Spleen (tissue), 11 donors: ENCODE measurements at regions not wholly inside any gene's neighbourhood (a gene's known extent, or its start where the extent isn't known, plus 50 kb on each side); places are given as distances from the start of the nearest gene placed in this dataset.

ENCODE experiments used
- DNase-seq: peaks from one replicate; pipeline ENCODE4 v3.0.0-alpha.2; 2020
- H3K27ac ChIP-seq, 8 donors: fragments of 200-600 bp; sonication (generic) in 7 of 8; 1 replicate in 4 of 8; 2 replicates in 4 of 8; pipeline versions ENCODE4 v1.5.0 to v1.8.0; 2016 to 2021; ENCODE audit warnings: inconsistent platforms in 4 of 8, mild to moderate bottlenecking in 4 of 8, moderate library complexity in 1 of 8
- H3K27me3 ChIP-seq, 7 donors: fragments of 200-600 bp; sonication (generic) in 6 of 7; replicated peaks in 1 of 7; 1 replicate in 4 of 7; 2 replicates in 3 of 7; pipeline versions ENCODE4 v1.5.0 to v1.8.0; 2016 to 2021; ENCODE audit warnings: inconsistent platforms in 3 of 7, mild to moderate bottlenecking in 1 of 7
- H3K36me3 ChIP-seq, 6 donors: fragments of 200-600 bp; sonication (generic) in 5 of 6; 1 replicate in 4 of 6; 2 replicates in 2 of 6; pipeline versions ENCODE4 v1.5.0 to v1.8.0; 2016 to 2021; ENCODE audit warnings: inconsistent platforms in 2 of 6
- H3K4me1 ChIP-seq, 6 donors: fragments of 200-600 bp; sonication (generic) in 5 of 6; 1 replicate in 3 of 6; 2 replicates in 3 of 6; pipeline versions ENCODE4 v1.5.0 to v1.8.0; 2016 to 2021; ENCODE audit warnings: inconsistent platforms in 3 of 6
- H3K4me3 ChIP-seq, 8 donors: fragments of 200-600 bp; sonication (generic) in 7 of 8; 1 replicate in 4 of 8; 2 replicates in 4 of 8; pipeline versions ENCODE4 v1.5.0 to v1.8.0; 2016 to 2021; ENCODE audit warnings: inconsistent platforms in 4 of 8, mild to moderate bottlenecking in 4 of 8, moderate library complexity in 2 of 8
- H3K9me3 ChIP-seq, 8 donors: fragments of 200-600 bp; sonication (generic) in 7 of 8; 1 replicate in 4 of 8; 2 replicates in 4 of 8; pipeline versions ENCODE4 v1.5.0 to v1.8.0; 2016 to 2021; ENCODE audit warnings: inconsistent platforms in 4 of 8
- POLR2A ChIP-seq, 3 donors: fragments of 450-650 bp; IDR thresholded peaks; one replicate each; pipeline ENCODE4 v1.5.1; 2017; ENCODE audit warnings: antibody characterized with exemption in 3 of 3, mild to moderate bottlenecking in 1 of 3
- POLR2AphosphoS5 ChIP-seq, 3 donors: sonication (generic); formaldehyde crosslinking; IDR thresholded peaks; one replicate each; pipeline ENCODE4 v1.5.1; 2017; ENCODE audit warnings: antibody characterized with exemption in 3 of 3
- WGBS, 5 donors: extraction: QIAGEN DNeasy Blood & Tissue Kit in 3 of 5; methylation state at CpG; one replicate each; pipeline versions ENCODE4 v1.1.5 to v1.1.7; 2013 to 2018; 5-methylcytosine and 5-hydroxymethylcytosine counted together
- intact Hi-C: fragments of 100-400 bp; cut with DNase I; formaldehyde crosslinking; loops from one replicate; pipeline ENCODE4 v1.15.0; 2023; ENCODE audit warnings: low total_unique reads
- TF ChIP-seq, protein P1 (sequence below), 11 experiments: fragments of 200-600 bp in 7 of 11; fragments of 450-650 bp in 4 of 11; sonication (generic) in 4 of 11; IDR thresholded peaks in 8 of 11; conservative IDR thresholded peaks in 3 of 11; 1 replicate in 7 of 11; 2 replicates in 4 of 11; pipeline versions ENCODE4 v1.4.0 to v1.8.0; 2016 to 2021; ENCODE audit warnings: antibody characterized with exemption in 11 of 11, inconsistent platforms in 4 of 11, mild to moderate bottlenecking in 1 of 11
- donor health status: healthy with polysubstance abuse.
- donor health status: DM: no; HTN: no; CAD: no; lungs with moderate emphysema.
- donor health status: DM: no; HTN: no; CAD: no.
- donor health status: Bipolar disorder and iron deficiency.
- donor health status: healthy.
- donor health status: DM: no; HTN: no; CAD: no.
- donor health status: DM: yes; HTN: yes; CAD: no.

DNA sequence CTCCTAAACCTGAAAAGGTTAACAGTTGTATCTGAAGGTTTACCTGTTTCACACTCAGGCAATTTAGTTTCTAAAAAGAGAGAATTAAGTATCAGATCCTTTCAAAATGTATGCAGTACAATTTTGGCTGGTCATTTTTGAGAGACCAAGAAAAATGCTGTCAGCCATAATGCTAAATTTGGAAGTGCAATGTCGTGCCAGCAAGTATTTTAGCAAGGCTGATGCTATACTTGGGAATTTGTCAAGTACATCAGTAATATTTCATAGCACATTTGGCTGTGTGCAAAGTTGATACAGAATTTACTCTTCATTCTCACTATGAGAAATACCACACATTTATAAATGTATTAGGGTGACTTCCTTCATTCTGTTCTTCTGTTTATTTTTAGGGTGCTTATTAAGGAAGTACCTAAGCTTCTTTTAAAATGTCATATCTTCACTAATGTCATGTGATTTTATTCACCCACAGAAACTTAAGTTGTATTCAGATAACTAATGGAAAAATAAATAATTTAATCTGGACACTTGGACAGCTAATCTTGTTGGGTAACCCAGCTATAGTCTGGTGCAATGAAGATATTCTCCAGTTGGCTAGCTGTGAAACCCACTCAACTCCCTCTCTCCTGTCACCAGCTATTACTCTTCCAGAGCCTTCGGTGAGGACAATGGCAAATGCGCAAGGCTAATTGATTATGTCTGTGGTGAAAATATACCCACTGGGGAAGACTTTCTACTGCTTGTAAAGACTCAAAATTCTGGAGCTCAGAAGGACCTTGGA is 84.2 kb upstream of the TLL1 start:
- Histone ChIP-seq H3K4me1 (peaks cover 0 to 9% (median 0%) of the 10 kb centered on the region in 6 donors), H3K4me3 (no peak overlapping the region), H3K9me3 (peaks cover 0 to 2% (median 0%) of the 10 kb centered on the region in 8 donors), H3K27ac (no peak overlapping the region), H3K27me3 (no peaks in the 10 kb centered on the region), H3K36me3 (no peaks in the 10 kb centered on the region)
- DNase-seq = no peak
- intact Hi-C loops = no loop called here
- WGBS, 5 donors = 72 to 76% (median 74%) methylated on average over 3 of the region's 3 CpGs
- TF ChIP-seq POLR2A (IDR thresholded peaks at IDR 0.05) = no peak
- TF ChIP-seq, protein P1, sequence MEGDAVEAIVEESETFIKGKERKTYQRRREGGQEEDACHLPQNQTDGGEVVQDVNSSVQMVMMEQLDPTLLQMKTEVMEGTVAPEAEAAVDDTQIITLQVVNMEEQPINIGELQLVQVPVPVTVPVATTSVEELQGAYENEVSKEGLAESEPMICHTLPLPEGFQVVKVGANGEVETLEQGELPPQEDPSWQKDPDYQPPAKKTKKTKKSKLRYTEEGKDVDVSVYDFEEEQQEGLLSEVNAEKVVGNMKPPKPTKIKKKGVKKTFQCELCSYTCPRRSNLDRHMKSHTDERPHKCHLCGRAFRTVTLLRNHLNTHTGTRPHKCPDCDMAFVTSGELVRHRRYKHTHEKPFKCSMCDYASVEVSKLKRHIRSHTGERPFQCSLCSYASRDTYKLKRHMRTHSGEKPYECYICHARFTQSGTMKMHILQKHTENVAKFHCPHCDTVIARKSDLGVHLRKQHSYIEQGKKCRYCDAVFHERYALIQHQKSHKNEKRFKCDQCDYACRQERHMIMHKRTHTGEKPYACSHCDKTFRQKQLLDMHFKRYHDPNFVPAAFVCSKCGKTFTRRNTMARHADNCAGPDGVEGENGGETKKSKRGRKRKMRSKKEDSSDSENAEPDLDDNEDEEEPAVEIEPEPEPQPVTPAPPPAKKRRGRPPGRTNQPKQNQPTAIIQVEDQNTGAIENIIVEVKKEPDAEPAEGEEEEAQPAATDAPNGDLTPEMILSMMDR (IDR thresholded peaks at IDR 0.05 in 8 of 11, conservative IDR thresholded peaks at IDR 0.05 in 3 of 11) = no peak

DNA sequence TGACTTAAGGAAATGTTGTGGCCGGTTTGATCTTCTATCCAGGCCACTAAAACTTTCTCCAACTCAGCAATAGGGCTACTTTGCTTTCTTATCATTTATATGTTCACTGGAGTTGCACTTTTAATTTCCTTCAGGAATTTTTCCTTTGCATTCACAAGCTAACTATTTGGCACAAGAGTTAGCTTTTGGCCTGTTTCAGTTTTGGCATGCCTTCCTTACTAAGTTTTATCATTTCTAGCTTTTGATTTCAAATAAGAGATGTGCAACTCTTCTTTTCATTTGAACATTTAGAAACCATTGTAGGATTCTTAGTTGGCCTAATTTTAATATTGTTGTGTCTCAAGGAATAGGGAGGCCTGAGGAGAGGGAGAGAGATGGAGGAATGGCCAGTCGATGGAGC is 79.8 kb upstream of the TLL1 start:
- no peaks in the 10 kb centered on the region for H3K27me3 ChIP-seq
- WGBS, 5 donors = 76 to 92% (median 84%) methylated on average over 2 of the region's 2 CpGs
- TF ChIP-seq POLR2A (IDR thresholded peaks at IDR 0.05) (no peak), POLR2AphosphoS5 (IDR thresholded peaks at IDR 0.05) (no peak)
- TF ChIP-seq, protein P1 (IDR thresholded peaks at IDR 0.05 in 8 of 11, conservative IDR thresholded peaks at IDR 0.05 in 3 of 11) = no peak
- H3K4me3 ChIP-seq = no peak overlapping the region
- intact Hi-C loops = no loop called here
- peaks cover 0 to 2% (median 0%) of the 10 kb centered on the region in 8 donors for H3K9me3 ChIP-seq
- DNase-seq = no peak
- H3K36me3 ChIP-seq = no peaks in the 10 kb centered on the region
- no peak overlapping the region for H3K27ac ChIP-seq
- no peaks in the 10 kb centered on the region for H3K4me1 ChIP-seq

DNA sequence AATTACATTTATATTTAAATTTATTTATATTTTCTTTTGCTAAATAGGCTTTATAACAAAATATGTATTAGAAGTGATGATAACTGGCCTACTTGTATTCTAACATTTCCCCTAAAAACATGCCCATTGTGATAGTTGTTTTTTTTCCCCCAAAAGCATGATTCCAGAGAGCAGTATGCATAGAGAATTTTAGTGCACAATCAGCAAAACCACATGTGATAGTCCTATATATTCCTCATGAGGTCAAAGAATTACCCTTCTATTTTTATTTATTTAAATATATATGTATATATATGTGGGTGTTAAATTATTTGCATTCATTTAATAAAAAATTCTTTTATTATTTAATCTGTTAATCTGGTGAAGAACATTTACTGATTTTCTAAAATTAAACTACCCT is 78.2 kb upstream of the TLL1 start:
- Histone ChIP-seq H3K9me3 (peaks cover 0 to 14% (median 1%) of the 10 kb centered on the region in 8 donors), H3K4me3 (no peak overlapping the region), H3K36me3 (no peaks in the 10 kb centered on the region), H3K27me3 (no peaks in the 10 kb centered on the region), H3K27ac (no peak overlapping the region), H3K4me1 (no peaks in the 10 kb centered on the region)
- TF ChIP-seq POLR2AphosphoS5 (IDR thresholded peaks at IDR 0.05) (no peak), POLR2A (IDR thresholded peaks at IDR 0.05) (no peak)
- TF ChIP-seq, protein P1 (IDR thresholded peaks at IDR 0.05 in 8 of 11, conservative IDR thresholded peaks at IDR 0.05 in 3 of 11) = no peak
- intact Hi-C loops = no loop called here
- no peak for DNase-seq

DNA sequence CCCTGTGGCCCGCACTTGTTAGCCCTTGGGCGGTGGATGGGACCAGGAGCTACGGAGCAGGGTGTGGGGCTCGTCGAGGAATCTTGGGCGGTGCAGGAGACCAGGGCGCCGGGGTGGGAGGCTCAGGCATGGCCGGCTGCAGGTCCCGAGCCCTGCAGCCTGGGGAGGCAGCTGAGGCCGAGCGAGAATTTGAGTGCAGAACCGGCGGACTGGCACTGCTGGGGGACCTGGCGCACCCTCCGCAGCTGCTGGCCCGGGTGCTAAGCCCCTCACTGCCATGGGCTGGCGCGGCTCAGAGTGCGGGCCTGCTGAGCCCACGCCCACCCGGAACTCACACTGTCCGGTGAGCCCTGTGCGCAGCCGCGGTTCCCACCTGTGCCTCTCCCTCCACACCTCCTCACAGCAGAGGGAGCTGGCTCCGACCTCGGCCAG is 73.6 kb upstream of the TLL1 start:
- no peaks in the 10 kb centered on the region for H3K27me3 ChIP-seq
- no peaks in the 10 kb centered on the region for H3K4me1 ChIP-seq
- DNase-seq = peak; percentile 71
- peaks cover 0 to 14% (median 0%) of the 10 kb centered on the region in 8 donors for H3K9me3 ChIP-seq
- H3K4me3 ChIP-seq = no peak overlapping the region
- WGBS, 5 donors = 95 to 97% (median 96%) methylated on average over 8 to 28 of the region's 28 CpGs
- intact Hi-C loops = no loop called here
- no peak overlapping the region for H3K27ac ChIP-seq
- TF ChIP-seq POLR2A (IDR thresholded peaks at IDR 0.05) (no peak), POLR2AphosphoS5 (IDR thresholded peaks at IDR 0.05) (no peak)
- TF ChIP-seq, protein P1 (IDR thresholded peaks at IDR 0.05 in 8 of 11, conservative IDR thresholded peaks at IDR 0.05 in 3 of 11) = no peak
- no peaks in the 10 kb centered on the region for H3K36me3 ChIP-seq
